ENCODE measurements at regions not wholly inside any gene's neighbourhood (a gene's known extent, or its start where the extent isn't known, plus 50 kb on each side); places are given as distances from the start of the nearest gene placed in this dataset.

DNA sequence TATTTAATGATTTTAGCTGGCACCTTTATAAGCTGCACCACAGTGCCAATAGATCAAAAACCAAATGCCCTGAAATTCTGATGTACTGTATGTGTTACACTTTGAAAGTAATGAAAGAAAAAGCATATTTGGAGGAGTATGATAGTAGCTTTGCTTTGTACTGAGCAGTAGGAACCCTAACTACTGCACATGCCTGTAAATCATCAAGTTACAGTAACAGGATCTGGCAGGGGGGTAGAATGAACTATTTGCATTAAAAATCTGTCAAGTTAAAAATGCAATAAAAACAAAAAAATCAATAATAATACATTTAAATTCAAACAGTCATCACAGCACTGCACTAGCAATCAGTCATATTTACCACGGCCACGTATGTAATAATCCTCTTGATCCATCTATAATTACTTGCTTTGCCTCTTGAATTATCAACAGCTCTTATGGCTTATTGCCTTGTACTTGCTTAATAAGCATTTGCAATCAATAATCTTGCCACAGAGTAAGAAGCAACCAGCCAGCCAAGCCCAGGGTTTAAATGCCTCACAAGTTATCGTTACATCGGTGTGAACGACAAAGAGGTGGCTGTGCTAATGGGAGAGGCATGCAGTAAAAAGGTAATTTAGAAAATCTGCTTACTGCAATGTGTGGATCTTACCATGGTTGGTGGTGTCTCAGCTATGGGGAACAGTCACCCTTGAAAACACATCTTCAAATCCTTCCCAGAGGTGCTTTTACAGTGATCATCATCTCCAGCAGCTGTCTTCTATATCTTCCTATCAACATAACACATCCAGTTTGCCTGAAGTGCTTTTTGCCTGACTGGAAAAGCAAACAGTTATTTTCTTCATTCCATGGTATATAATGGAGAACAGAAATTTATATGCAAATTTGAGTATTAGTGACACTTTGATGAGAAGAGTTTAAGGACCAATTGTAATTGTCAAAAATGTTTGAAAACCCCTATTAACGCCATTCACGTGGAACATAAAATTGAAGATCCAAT lies 1812.1 kb upstream of the ADGRL3 start:
- no peak for TF ChIP-seq POLR2A (IDR thresholded peaks at IDR 0.05)
- TF ChIP-seq, protein P1, sequence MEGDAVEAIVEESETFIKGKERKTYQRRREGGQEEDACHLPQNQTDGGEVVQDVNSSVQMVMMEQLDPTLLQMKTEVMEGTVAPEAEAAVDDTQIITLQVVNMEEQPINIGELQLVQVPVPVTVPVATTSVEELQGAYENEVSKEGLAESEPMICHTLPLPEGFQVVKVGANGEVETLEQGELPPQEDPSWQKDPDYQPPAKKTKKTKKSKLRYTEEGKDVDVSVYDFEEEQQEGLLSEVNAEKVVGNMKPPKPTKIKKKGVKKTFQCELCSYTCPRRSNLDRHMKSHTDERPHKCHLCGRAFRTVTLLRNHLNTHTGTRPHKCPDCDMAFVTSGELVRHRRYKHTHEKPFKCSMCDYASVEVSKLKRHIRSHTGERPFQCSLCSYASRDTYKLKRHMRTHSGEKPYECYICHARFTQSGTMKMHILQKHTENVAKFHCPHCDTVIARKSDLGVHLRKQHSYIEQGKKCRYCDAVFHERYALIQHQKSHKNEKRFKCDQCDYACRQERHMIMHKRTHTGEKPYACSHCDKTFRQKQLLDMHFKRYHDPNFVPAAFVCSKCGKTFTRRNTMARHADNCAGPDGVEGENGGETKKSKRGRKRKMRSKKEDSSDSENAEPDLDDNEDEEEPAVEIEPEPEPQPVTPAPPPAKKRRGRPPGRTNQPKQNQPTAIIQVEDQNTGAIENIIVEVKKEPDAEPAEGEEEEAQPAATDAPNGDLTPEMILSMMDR (IDR thresholded peaks at IDR 0.05): no peak
- TF ChIP-seq EP300 (IDR thresholded peaks at IDR 0.05): no peak

All from tibial nerve (tissue), 4 donors.